ENCODE measurements at regions not wholly inside any gene's neighbourhood (a gene's known extent, or its start where the extent isn't known, plus 50 kb on each side); places are given as distances from the start of the nearest gene placed in this dataset.
"Not testable (repeated sequence)": the region's sequence is repeated elsewhere in the genome, so short reads cannot be mapped to it uniquely, and the experiment has no call there.

DNA sequence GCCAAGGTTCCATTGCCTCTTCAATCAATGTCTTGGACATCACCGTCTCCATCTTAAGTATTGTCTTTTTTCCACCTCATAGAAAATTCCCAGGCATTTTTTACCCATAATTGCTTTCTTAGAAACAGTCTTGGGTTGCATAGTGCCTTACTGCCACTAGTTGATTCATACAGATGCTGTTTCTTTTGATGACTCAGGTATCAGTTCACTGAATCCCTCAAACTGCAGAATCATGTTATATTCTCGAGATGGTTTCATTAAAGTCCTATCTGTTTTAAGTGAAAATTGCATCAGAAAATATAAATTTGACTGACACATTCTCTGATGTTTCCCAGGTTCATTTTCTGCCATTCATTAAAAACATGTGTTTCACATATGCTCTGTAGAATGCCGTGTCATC, 1489.1 kb downstream of the BRINP3 start:
- no peak for DNase-seq

DNA sequence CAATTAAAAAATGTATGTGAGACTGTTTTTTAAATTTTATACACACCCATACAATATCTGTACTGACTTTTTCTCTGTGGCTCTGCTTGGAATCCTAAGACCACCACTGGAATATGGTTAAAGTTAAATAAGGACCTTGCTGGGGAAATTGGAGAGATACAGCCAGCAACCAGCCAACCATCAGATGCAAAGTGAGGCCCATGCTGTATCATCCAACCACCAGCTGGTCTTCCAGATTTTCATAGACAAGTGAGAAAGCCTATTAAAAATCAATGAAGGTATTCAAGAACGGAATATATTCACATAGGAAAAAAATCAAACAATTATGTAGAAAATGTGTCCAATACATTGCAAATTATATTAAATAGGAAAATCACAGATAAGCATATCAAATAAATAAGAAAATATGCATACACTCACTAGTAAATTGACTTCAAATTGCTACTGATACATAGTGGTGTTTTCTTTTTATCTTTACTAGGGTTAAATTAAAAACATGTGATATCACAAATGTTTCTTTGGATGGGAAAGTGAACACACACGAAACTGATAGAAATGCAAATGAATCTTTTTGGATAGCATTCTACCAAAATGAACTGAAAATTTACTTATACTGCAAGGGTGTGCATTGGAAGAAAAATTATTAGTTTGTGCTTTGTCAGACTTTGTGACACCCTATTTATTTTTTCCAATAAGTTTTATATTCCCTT, 1486.3 kb downstream of the BRINP3 start:
- DNase-seq = no peak

DNA sequence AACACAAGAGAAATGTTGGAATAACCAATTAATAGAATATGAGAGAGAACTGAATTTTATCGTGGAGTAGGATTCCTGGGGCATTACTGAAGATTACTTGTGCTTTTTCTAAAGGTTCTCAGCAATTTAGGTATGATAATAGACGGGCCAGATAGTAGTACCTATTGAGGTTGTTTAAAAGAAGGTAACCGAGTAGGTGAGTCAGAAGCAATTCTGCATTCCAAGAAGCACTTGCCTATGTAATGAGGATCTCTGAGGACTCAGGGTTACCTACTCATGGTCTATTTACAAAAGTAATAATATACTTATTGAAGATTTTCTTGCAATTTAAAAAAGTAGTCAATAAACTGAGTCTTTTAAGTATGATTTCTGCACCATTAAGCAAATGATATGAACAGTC, 1469.8 kb downstream of the BRINP3 start:
- no peak for DNase-seq

DNA sequence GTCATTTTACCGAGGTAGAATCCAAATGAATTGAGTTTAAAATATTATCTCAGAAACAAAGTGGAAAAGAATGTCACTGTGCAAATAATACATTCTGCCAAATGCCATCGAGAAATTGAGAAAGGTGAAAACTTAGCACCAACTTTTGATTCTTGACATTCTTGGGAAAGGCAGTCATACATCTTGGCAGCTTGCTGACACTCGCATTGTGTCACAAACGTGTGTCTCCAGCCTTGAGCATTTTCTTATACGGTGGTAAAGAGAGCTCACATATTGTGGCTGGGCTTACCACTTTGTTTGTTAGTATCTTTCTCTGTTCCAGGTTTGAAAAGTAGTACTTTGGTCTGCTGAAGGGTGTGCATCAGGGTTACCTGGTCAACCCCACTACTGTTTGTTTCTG, 1456.1 kb downstream of the BRINP3 start:
- no peak for DNase-seq

DNA sequence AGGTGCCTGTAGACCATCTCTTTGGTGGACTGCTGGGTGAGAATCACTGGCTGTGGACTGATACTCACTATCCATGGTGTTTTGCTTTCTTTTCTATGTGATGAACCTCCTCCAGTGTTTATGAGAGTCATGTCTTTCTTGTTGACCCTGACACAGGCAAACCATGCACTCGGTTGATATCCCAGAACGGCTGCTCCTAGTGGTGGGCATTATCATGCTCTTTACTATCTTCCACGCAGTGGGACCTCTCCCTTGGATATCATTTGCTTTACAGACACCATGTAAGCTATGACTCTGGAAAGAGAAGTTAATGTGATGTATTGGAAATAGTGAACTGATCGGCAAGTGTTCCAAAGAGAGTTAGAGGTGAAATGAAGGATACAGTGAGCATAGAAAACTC, 1455.6 kb downstream of the BRINP3 start:
- DNase-seq = no peak

DNA sequence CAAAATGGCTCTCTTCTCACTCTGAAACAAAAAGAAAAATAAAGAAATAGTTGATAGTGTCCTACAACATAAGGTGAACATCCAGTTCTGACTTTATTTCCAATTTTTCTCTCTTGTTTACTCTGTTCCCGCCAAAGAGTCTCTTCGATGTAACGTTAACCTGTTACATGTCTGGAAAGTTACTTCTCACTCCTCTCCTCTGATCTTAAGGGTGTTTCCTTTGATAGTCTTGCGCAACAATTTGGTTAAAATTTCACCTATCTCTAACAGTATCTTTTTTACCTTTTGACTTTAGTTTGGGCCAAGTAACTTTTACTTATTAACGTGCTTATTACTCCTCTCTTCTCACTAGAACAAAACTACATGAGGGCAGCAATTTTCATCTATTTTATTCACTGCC, 1450.2 kb downstream of the BRINP3 start:
- DNase-seq = no peak

DNA sequence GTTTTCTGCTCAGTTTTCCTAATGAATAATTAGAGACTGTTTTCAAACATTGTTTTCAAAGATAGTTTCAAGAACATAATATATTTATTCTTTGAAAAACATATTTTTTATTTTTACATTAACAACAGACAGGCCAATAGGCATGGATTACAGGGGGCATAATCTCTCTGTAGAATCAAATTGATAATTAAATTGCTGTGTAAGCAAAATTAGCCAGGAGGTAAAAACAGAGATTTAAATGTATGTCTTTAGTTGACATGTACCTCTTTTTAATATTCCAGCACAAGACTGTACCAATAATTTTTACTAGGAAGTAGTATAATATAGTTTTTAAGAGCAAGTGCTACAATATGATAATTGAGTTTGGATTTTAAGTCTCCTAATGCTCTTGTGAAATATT, 1444.5 kb downstream of the BRINP3 start:
- no peak for DNase-seq

DNA sequence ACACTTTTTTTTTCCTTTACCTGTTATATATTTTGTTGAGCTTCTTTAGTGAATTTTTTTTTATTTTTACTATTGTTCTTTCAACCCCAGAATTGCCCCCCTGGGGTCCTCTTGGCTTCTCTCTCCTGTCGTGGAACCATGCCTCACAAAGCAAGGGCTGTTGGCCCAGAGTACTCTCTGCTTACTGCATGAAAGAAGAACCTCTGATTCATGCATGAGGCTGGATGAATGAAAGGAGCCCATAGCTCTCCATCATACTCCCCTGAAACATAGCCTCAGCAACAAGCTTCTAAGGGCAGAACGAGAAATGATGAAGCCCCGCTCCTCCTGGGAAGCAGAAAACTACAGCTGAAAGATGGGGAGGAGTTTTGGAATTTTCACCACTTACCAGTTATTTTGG, 1441.0 kb downstream of the BRINP3 start:
- DNase-seq = no peak

DNA sequence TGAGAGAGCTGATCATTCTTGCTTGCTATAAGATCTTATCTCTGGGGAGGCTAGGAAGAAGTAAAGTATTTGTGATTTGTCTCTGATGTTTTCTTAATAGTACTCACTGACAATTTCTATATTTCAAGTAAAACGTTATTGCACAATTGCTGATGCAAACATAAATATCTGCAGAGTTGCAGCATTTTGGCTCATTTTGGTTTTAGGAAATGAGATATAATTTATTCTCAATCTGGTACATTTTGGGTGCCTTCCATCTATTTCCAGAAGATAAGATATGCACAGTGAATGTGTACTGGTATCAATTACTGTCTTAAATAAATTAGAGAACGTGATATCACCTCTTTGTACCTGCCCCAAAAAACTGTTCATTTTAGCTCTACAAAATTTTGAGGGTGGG, 1431.5 kb downstream of the BRINP3 start:
- no peak for DNase-seq

DNA sequence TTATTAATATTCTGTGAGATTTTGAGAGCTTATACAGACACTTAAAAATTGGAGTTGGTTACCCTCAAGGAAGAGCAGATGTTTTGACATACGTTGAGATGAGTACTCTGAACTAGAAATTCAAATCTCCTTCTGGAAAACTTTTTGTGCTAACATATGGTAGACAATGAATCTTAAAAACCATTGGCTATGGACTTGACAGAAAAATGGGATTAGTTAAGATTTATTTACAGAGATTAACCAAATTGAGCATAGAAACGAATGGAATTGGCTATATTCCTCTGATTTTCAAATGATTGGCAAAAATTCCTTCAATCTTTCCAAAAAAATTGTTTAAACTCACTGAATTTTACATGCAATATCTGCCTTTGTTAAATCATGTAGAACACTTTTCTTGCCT, 1392.9 kb downstream of the BRINP3 start:
- DNase-seq = no peak

DNA sequence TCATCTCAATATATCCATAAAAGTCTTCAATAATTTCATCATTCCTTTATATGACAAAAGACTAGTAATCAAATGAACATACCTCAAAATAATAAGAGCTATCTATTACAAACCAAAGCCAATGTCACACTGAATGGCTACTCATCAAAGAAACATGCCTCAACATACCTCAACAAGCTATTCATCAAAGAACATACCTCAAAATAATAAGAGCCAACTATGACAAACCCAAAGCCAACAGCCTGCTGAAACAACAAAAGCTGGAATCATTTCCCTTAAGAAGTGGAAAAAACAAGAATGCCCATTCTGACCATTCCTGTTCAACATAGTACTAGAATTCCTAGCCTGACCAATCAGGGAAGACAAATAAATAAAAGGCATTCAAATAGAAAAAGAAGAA, 1373.7 kb downstream of the BRINP3 start:
- no peak for DNase-seq

DNA sequence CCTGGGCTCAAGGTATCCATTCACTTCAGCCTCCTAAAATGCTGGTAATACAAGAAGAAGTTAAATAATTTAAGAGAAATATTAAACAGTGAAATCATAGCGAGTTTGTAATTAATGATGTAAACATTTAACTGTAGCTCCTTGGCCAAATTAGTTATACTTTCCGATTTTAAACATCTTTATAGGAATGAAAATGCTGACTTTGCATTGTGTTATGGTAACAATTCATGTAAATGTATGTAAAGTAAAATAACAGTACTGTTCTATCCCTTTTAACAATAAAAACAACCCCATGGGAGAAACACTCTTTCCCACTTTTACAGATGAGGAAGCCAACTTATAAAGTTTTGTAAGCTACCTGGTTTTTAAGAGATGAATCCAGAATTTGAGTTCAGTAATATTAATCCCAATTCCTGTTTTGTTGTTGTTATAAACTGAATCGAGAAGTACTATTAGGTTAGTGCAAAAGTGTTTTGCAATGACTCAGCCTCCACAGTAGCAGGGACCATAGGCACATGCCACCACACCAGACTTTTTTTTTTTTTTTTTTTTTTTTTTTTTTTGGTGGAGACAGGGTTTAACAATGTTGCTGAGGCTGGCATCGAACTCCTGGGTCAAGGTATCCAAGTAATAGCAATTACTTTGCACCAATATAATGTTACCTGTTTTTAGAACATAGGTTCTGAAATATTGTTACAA, 1360.4 kb downstream of the BRINP3 start:
- DNase-seq = no peak

DNA sequence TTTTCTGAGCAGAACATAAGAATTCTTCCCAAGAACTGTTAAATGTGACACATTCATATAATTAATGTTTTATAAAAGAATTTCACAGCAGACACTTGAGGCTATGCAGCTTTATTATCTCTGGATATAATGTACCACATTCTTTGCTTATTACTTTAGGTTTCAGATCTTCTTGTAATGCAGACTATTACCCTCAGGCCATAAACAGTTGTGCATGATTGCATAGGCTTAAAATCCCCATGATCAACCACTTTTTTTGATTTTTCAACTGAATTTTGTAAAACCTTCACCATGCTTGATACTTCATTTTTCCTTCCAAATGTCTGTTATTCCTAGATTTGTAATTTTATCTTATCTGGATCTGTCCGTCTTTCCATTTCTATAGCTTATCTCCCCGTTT, 1355.7 kb downstream of the BRINP3 start:
- no peak for DNase-seq

DNA sequence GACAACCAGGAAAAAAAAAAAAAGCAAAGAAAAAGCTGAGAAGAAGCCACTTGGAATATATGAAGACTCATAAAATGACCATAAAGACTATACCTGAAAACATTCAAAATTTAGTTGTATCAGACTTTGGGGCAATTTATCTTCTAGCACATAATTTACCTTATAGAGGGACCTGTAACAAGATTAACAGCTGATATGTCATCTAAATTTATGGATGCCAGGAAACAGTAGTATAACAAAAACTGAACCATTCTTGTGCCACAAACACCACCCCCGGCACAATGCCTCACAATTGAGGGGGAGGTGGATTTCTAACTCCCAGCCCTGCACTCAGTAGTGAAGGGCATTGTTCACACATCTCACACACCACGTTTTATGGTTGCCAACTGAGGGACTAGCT, 1352.0 kb downstream of the BRINP3 start:
- DNase-seq = no peak

DNA sequence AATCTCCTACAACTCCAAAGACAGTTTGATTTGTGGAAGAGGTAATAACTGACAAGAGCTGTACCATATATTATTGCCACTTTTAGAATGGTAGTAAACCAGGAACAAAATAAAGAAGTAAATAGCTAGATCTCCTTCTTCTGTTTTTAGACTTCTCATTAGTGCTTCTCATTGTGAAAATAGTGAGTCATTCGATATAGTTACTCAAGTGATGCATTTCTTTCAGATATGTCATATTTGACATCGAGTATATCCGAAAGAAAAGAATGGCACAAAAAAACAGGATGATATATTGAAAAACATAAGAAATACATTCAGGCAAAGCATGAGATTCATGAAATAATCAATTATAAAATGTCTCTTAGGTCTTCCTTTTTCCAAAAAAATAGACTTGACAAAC, 1346.1 kb downstream of the BRINP3 start:
- no peak for DNase-seq

DNA sequence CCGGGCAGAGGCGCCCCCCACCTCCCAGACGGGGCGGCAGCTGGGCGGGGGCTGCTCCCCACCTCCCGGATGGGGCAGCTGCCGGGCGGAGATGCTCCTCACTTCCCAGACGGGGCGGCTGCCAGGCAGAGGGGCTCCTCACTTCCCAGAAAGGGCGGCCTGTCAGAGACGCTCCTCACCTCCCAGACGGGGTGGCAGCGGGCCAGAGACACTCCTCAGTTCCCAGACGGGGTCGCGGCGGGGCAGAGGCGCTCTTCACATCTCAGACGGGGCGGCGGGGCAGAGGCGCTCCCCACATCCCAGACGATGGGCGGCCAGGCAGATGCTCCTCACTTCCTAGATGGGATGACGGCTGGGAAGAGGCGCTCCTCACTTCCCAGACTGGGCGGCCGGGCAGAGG, 1337.9 kb downstream of the BRINP3 start:
- not testable (repeated sequence) for DNase-seq

DNA sequence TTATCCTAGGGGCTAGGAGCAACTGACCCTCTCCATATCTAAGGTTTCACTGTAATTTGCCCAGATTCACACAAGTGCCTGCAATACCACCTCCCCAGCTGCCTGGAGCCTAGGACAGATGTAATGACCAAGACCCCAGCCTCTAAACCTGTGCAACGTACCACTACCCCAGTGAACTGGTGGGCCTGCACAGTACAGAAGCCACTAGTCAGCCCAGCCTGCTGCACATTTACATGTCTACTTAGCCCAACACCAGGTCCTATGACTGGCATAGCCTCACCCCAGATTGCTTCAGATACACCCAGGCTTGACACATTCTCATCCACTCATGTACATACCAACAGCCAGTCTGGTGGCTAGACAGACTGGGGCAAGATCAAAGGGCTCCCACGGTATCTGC, 1336.6 kb downstream of the BRINP3 start:
- DNase-seq = no peak

DNA sequence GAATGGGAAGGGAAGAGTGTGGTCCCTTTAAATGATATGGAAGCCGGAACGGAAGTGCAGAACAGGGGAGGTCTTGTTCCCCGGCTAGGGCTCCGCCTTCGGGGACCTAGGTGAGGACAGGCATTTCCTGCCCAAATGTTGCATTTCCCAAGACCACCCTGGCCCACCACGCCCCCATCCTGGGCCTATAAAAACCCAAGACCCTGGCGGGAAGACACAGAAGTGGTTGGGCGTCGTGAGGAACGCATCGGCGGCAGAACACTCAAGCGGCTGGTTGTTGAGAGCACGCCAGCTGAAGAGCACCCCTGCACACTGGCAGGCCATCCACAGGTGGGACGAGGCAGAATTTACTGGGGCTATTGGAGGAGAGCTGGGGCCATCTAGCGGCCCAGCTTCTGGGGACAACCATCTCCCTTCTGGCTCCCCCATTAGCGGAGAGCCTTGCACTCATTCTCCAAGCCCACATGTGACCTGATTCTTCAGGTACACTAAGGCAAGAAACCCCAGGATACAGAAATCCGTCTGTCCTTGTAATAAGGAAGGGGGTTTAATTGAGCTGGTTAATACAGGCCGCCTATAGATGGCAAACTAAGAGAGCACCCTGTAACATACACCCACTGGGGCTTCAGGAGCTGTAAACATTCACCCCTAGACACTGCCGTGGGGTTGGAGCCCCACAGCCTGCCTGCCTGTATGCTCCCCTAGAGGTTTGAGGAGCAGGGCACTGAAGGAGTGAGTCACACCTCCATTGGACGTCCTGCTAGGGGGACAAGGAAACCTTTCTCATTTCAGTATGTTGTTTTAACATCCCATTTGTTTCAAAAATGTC, 1327.9 kb downstream of the BRINP3 start:
- DNase-seq = no peak

DNA sequence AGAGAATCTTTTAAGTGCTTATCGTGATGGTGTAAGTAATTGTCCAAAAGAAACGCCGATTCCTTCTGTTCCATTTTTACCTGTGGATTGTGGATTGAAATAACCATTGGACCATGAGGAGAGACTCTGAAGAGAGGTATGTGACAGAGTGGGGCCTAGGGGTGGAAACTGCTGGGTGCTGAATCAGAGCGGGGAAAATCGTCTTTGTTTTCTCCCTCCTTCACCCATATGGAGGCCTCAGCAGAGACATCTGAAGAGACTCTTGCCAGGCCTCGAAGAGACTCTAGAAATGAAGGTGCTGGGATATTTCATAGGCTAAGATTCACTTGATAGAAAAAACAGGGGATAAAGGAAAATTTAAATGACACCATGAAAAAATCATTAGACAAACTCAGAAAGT, 1327.0 kb downstream of the BRINP3 start:
- no peak for DNase-seq

DNA sequence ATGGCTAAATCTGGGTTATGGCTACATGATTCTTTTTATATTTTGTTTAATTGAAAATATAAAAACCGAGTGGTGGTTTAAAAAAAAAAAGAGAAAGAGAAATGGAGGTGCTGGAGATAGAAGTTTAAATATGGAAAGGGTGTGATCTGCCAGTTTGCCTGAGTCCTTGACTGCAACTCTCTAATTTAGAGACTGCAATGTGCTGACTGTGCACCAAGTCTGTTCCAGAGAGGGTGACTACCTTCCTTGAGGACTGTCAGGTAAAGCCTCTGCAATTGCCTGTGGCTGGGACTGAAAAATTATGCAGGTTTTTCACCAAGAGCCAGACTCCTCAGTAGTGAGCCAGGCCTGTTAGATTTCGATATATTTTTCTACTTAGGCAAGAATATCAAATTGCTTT, 1326.3 kb downstream of the BRINP3 start:
- no peak for DNase-seq

DNA sequence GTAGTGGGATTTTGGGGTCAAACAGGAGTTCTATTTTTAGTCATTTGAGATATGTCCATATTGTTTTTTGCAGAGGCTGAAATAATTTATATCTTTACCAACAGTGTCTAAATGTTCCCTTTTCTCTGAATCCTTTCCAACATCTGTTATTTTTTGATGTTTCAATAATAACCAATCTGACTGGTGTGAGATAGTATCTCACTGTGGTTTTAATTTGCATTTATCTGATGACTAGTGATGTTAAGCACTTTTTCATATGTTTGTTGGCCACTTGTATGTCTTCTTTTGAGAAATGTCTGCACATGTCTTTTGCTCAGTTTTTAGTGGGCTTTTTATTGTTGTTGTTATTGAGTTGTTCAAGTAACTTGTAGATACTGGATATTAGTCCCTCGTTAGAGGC, 1325.0 kb downstream of the BRINP3 start:
- no peak for DNase-seq

DNA sequence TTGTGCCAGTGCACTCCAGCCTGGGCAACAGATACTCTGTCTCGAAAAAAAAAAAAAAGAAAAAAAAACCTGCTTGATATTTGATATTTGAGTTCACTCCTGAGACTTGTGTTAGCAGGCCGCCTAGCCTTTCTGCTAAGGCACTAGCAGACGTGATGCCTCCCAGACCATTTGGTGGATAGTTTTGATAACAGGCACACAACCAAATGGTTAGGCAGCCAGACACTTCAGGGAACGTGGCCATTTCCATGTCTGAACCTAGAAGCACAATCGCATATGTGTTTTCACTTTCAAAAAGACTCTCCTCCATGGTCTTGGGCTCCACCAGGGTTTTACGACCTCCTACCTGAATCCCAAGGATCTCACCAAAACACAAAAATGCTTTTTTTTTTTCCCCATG, 1319.5 kb downstream of the BRINP3 start:
- no peak for DNase-seq

DNA sequence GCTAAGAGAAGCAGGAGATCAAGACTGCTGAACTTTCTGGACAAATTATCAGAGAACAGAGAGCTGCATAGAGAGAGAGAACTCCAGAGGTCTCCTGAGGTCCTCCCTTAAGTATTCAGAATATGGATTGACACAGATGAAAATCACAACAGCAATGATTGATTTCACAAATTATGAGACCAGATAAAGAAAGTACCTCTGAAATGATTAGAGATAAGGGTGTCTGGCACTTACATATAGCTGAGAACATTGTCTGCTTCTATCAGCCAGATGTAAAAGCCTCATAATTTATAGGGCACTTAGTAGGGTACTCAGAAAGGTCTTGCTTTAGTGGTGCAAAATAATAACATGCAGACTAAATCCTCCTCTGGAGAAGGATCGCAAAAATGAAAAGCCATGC, 1301.8 kb downstream of the BRINP3 start:
- no peak for DNase-seq

DNA sequence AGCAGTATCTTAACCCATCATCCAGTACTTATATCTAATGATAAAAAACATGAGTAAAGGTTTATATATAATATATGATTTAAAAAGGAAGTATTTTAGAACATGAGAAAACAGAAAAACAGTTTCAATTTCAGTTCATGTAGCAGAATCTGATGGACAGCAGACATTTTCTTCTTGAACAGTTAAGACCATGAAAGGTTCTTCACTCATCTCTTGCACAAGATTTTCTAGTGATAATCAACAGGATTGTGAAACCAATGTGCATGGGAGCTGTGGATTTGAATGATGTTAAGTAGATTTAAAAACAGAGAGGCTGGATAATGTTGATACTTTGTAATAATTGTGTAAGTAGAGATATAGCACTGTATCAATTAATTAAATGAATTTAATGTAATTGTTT, 1297.6 kb downstream of the BRINP3 start:
- no peak for DNase-seq

All from hematopoietic multipotent progenitor cell treated with erythropoietin and hydrocortisone succinate and interleukin-3 and kit ligand, for 6 days (in vitro differentiated cells).